Breast epithelium (tissue), 4 donors: ENCODE measurements at regions not wholly inside any gene's neighbourhood (a gene's known extent, or its start where the extent isn't known, plus 50 kb on each side); places are given as distances from the start of the nearest gene placed in this dataset.

Source experiments
- DNase-seq, 2 donors: peaks; one replicate each; pipeline ENCODE4 v3.0.0-alpha.2; 2019; ENCODE audit warnings: low spot score in 2 of 2
- H3K27ac ChIP-seq, 2 donors: fragments of 200-600 bp; sonication (generic) in 1 of 2; one replicate each; pipeline ENCODE4 v1.5.1; 2016 to 2019; ENCODE audit warnings: mild to moderate bottlenecking in 1 of 2
- H3K27me3 ChIP-seq, 2 donors: fragments of 200-600 bp; sonication (generic) in 1 of 2; one replicate each; pipeline versions ENCODE4 v1.5.1 to v1.6.0; 2017 to 2019; ENCODE audit warnings: control low read depth in 1 of 2, mild to moderate bottlenecking in 1 of 2
- H3K36me3 ChIP-seq: fragments of 200-600 bp; one replicate; pipeline ENCODE4 v1.5.1; 2019
- H3K4me1 ChIP-seq, 2 donors: fragments of 200-600 bp; sonication (generic); one replicate each; pipeline ENCODE4 v1.5.1; 2016 to 2019; ENCODE audit warnings: control low read depth in 1 of 2
- H3K4me3 ChIP-seq, 3 donors: fragments of 200-600 bp; sonication (generic); 1 replicate in 2 of 3; 2 replicates in 1 of 3; pipeline ENCODE4 v1.5.1; 2016 to 2019; ENCODE audit warnings: mild to moderate bottlenecking in 3 of 3, moderate library complexity in 2 of 3
- H3K9me3 ChIP-seq, 2 donors: fragments of 200-600 bp; sonication (generic) in 1 of 2; one replicate each; pipeline ENCODE4 v1.5.1; 2016 to 2019; ENCODE audit warnings: control low read depth in 1 of 2
- POLR2A ChIP-seq: fragments of 450-650 bp; IDR thresholded peaks from one replicate; pipeline ENCODE4 v1.6.1; 2016; ENCODE audit warnings: antibody characterized with exemption, mild to moderate bottlenecking, moderate library complexity
- POLR2AphosphoS5 ChIP-seq, 3 donors: sonication (generic); formaldehyde crosslinking; IDR thresholded peaks; one replicate each; pipeline ENCODE4 v1.6.1; 2017; ENCODE audit warnings: antibody characterized with exemption in 3 of 3
- intact Hi-C: fragments of 100-400 bp; cut with DNase I; formaldehyde crosslinking; loops from one replicate; pipeline ENCODE4 v1.15.1; 2023; ENCODE audit warnings: low total_unique reads
- TF ChIP-seq, protein P1 (sequence below), 3 donors: fragments of 450-650 bp; IDR thresholded peaks; one replicate each; pipeline ENCODE4 v1.5.1; 2016 to 2017; ENCODE audit warnings: antibody characterized with exemption in 3 of 3, mild to moderate bottlenecking in 3 of 3, moderate library complexity in 3 of 3

DNA sequence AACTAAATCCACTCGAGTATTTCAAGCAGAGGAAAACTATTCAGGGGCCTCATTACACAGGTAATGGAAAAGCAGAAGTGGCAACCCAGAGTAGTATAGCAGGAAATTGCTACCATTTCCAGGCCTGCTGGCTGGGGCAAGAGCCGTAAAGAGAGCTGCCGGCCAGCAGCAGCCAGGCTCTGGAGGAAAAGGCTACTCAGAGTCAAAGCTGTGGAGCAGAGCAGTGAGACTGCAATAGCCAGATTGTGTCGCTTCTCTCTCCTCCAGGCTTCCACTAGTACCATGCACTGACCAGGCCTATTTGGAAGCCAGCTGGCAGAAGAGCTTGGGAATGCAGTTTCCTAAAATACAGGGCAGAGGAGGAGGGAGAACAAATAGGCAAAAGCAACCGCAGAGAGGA is 155.5 kb downstream of the OMA1 start:
- Histone ChIP-seq H3K27me3 (no peaks in the 10 kb centered on the region), H3K4me1 (no peaks in the 10 kb centered on the region), H3K27ac (no peak overlapping the region), H3K36me3 (no peaks in the 10 kb centered on the region), H3K9me3 (no peaks in the 10 kb centered on the region), H3K4me3 (no peak overlapping the region)
- intact Hi-C loops: no loop called here
- no peak for DNase-seq
- TF ChIP-seq, protein P1, sequence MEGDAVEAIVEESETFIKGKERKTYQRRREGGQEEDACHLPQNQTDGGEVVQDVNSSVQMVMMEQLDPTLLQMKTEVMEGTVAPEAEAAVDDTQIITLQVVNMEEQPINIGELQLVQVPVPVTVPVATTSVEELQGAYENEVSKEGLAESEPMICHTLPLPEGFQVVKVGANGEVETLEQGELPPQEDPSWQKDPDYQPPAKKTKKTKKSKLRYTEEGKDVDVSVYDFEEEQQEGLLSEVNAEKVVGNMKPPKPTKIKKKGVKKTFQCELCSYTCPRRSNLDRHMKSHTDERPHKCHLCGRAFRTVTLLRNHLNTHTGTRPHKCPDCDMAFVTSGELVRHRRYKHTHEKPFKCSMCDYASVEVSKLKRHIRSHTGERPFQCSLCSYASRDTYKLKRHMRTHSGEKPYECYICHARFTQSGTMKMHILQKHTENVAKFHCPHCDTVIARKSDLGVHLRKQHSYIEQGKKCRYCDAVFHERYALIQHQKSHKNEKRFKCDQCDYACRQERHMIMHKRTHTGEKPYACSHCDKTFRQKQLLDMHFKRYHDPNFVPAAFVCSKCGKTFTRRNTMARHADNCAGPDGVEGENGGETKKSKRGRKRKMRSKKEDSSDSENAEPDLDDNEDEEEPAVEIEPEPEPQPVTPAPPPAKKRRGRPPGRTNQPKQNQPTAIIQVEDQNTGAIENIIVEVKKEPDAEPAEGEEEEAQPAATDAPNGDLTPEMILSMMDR (IDR thresholded peaks at IDR 0.05): no peak
- TF ChIP-seq POLR2A (no peak), POLR2AphosphoS5 (IDR thresholded peaks at IDR 0.05) (no peak)

DNA sequence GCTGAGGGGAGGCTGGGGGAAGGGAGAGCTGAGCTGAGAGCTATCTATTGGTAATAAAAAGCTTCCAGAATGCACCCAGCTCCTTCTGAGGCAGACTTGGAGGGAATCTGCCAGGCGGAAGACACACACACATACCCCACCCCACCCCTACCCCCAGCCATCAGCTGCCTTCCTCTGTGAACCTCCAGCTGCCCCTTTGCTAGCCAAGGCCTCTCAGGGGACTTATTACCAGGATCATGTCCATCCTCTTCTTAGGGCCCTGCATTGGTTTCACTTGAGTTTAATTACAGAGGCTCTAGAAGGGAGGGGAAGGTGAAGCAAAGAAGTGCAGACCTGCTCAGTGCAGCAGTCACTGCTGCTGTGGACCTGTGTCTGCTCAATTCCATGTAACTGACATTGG is 156.4 kb downstream of the OMA1 start:
- intact Hi-C loops: no loop called here
- no peak overlapping the region for H3K27ac ChIP-seq
- no peak for DNase-seq
- no peaks in the 10 kb centered on the region for H3K9me3 ChIP-seq
- no peak overlapping the region for H3K4me3 ChIP-seq
- no peaks in the 10 kb centered on the region for H3K36me3 ChIP-seq
- TF ChIP-seq POLR2AphosphoS5 (IDR thresholded peaks at IDR 0.05) (no peak), POLR2A (no peak)
- TF ChIP-seq, protein P1 (IDR thresholded peaks at IDR 0.05): no peak
- H3K4me1 ChIP-seq: no peaks in the 10 kb centered on the region
- H3K27me3 ChIP-seq: no peaks in the 10 kb centered on the region

DNA sequence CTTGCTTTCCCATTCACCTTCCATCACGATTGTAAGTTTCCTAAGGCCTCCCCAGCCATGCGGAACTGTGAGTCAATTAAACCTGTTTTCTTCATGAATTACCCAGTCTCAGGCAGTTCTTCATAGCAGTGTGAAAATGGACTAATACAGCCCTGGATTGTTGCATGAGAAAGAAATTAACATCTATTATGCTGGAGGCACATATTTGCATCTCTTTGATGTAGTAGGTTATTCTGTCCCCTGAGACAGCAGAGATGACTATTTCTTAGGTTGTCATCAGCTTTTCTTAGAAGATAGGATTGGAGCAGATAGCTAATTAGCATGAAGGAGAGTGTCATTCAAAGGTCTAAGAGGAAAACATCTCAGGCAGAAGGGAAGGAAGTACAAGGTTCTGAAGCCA is 166.2 kb downstream of the OMA1 start:
- Histone ChIP-seq H3K27me3 (no peaks in the 10 kb centered on the region), H3K36me3 (no peaks in the 10 kb centered on the region), H3K4me1 (no peaks in the 10 kb centered on the region), H3K27ac (no peak overlapping the region), H3K9me3 (peaks cover 4 to 8% of the 10 kb centered on the region in 2 donors), H3K4me3 (no peak overlapping the region)
- intact Hi-C loops: no loop called here
- no peak for DNase-seq
- TF ChIP-seq POLR2A (no peak), POLR2AphosphoS5 (IDR thresholded peaks at IDR 0.05) (no peak)
- TF ChIP-seq, protein P1 (IDR thresholded peaks at IDR 0.05): no peak

DNA sequence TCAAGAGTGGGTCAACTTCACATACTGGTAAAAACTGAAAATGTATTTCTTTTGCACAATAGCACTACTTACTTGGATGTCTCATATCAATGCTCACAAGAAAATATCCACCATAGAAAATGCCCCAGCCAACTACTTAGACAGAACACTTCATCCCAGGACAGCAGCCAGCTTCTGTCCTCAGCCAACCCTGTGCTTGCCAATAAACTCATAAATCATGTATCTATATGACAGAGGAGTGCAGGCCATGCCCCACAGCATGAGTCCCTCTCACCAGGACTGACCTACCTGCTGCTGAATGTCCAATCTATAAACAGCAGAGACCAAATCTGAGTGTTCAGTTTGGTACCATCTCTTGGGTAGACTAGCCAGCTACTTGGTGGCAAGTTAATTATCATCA is 179.3 kb downstream of the OMA1 start:
- TF ChIP-seq POLR2AphosphoS5 (IDR thresholded peaks at IDR 0.05): no peak
- TF ChIP-seq, protein P1 (IDR thresholded peaks at IDR 0.05): no peak
- no peak for TF ChIP-seq POLR2A
- H3K4me1 ChIP-seq: no peaks in the 10 kb centered on the region
- DNase-seq: no peak
- H3K36me3 ChIP-seq: no peaks in the 10 kb centered on the region
- intact Hi-C loops: no loop called here
- peaks cover 6 to 7% of the 10 kb centered on the region in 2 donors for H3K9me3 ChIP-seq
- no peak overlapping the region for H3K27ac ChIP-seq
- H3K4me3 ChIP-seq: no peak overlapping the region
- H3K27me3 ChIP-seq: no peaks in the 10 kb centered on the region

DNA sequence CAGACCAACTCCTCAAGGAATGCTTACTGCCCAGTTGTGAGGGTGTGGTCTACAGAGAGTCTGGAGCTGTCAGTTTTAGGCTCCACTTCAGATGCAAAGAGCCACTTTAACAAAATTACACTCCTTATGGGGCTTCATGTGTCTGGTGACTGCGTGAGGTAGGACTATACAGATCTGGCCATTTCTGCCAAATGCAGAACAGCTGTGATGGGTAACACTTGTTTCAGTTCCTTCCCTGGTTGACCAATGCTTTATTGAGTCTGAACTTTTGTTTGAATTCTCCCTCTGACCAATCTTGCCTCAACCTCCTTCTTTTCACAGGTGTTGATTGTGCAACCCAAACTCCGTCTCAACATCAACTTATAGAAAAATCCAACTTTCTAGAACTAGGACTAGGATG is 181.2 kb downstream of the OMA1 start:
- DNase-seq: no peak
- intact Hi-C loops: no loop called here
- Histone ChIP-seq H3K4me1 (no peaks in the 10 kb centered on the region), H3K36me3 (no peaks in the 10 kb centered on the region), H3K4me3 (no peak overlapping the region), H3K9me3 (no peaks in the 10 kb centered on the region), H3K27me3 (no peaks in the 10 kb centered on the region), H3K27ac (no peak overlapping the region)
- TF ChIP-seq POLR2AphosphoS5 (IDR thresholded peaks at IDR 0.05): no peak
- TF ChIP-seq, protein P1 (IDR thresholded peaks at IDR 0.05): no peak
- no peak for TF ChIP-seq POLR2A
